SK-N-SH treated with all-trans-retinoic acid at 6 μM for 48 hours (cell line): ENCODE measurements at regions not wholly inside any gene's neighbourhood (a gene's known extent, or its start where the extent isn't known, plus 50 kb on each side); places are given as distances from the start of the nearest gene placed in this dataset.

Experiments
- ATAC-seq: fragments of 200-7000 bp; cut with Tn5 transposase; 3 replicates; pipeline ENCODE4 v1.9.1; 2020; ENCODE audit warnings: mild to moderate bottlenecking, moderate library complexity
- ARNTL ChIP-seq: fragments of 450-650 bp; formaldehyde crosslinking; IDR thresholded peaks from 2 replicates; pipeline ENCODE4 v1.5.0; 2020; ENCODE audit warnings: low read depth, mild to moderate bottlenecking, moderate library complexity, borderline replicate concordance
- BACH2 ChIP-seq: fragments of 250-450 bp; sonication (Bioruptor Pico); IDR thresholded peaks from 2 replicates; pipeline ENCODE4 v1.9.0; 2021; ENCODE audit warnings: mild to moderate bottlenecking, borderline replicate concordance
- CREB5 ChIP-seq: fragments of 250-450 bp; sonication (Bioruptor Pico); IDR thresholded peaks from 2 replicates; pipeline ENCODE4 v1.5.1; 2020; ENCODE audit warnings: low read depth, mild to moderate bottlenecking, moderate library complexity
- CSDC2 ChIP-seq: fragments of 250-450 bp; sonication (Bioruptor Pico); IDR thresholded peaks from 2 replicates; pipeline ENCODE4 v1.5.0; 2020; ENCODE audit warnings: mild to moderate bottlenecking, moderate library complexity
- CSRNP3 ChIP-seq: fragments of 250-450 bp; sonication (Bioruptor Pico); IDR thresholded peaks from 2 replicates; pipeline ENCODE4 v1.5.1; 2021; ENCODE audit warnings: mild to moderate bottlenecking, moderate library complexity
- ESRRG ChIP-seq: fragments of 250-450 bp; sonication (Bioruptor Pico); IDR thresholded peaks from 2 replicates; pipeline ENCODE4 v1.6.1; 2021; ENCODE audit warnings: mild to moderate bottlenecking
- GLIS3 ChIP-seq: fragments of 250-450 bp; sonication (Bioruptor Pico); IDR thresholded peaks from 2 replicates; pipeline ENCODE4 v1.5.0; 2020; ENCODE audit warnings: mild to moderate bottlenecking, moderate library complexity
- ISL1 ChIP-seq: fragments of 250-450 bp; sonication (Bioruptor Pico); IDR thresholded peaks from 2 replicates; pipeline ENCODE4 v2.1.2; 2022; ENCODE audit warnings: mild to moderate bottlenecking, moderate library complexity
- OSR1 ChIP-seq: fragments of 250-450 bp; sonication (Bioruptor Pico); IDR thresholded peaks from 2 replicates; pipeline ENCODE4 v1.8.0; 2022; ENCODE audit warnings: moderate library complexity, mild to moderate bottlenecking, inconsistent platforms
- PATZ1 ChIP-seq: fragments of 250-450 bp; sonication (Bioruptor Pico); IDR thresholded peaks from 2 replicates; pipeline ENCODE4 v1.8.0; 2020; ENCODE audit warnings: mild to moderate bottlenecking, moderate library complexity, borderline replicate concordance
- POU6F1 ChIP-seq: fragments of 250-450 bp; sonication (Bioruptor Pico); IDR thresholded peaks from 2 replicates; pipeline ENCODE4 v1.8.0; 2021; ENCODE audit warnings: low read depth, mild to moderate bottlenecking, moderate library complexity, borderline replicate concordance
- PPARA ChIP-seq: fragments of 250-450 bp; sonication (Bioruptor Pico); IDR thresholded peaks from 2 replicates; pipeline ENCODE4 v1.5.0; 2020; ENCODE audit warnings: mild to moderate bottlenecking, borderline replicate concordance
- RARB ChIP-seq: fragments of 250-450 bp; sonication (Bioruptor Pico); IDR thresholded peaks from 2 replicates; pipeline ENCODE4 v1.8.0; 2021; ENCODE audit warnings: mild to moderate bottlenecking, moderate library complexity
- SNAI2 ChIP-seq: fragments of 250-450 bp; sonication (Bioruptor Pico); IDR thresholded peaks from 2 replicates; pipeline ENCODE4 v1.5.0; 2020; ENCODE audit warnings: mild to moderate bottlenecking, moderate library complexity
- TSHZ2 ChIP-seq: fragments of 250-450 bp; sonication (Bioruptor Pico); IDR thresholded peaks from 2 replicates; pipeline ENCODE4 v1.5.0; 2020; ENCODE audit warnings: mild to moderate bottlenecking, moderate library complexity
- ZC3H10 ChIP-seq: fragments of 250-450 bp; sonication (Bioruptor Pico); IDR thresholded peaks from 2 replicates; pipeline ENCODE4 v1.5.1; 2021; ENCODE audit warnings: mild to moderate bottlenecking, moderate library complexity
- ZFP3 ChIP-seq: fragments of 250-450 bp; sonication (Bioruptor Pico); IDR thresholded peaks from 2 replicates; pipeline ENCODE4 v1.5.0; 2020; ENCODE audit warnings: mild to moderate bottlenecking, moderate library complexity
- ZFP30 ChIP-seq: fragments of 450-650 bp; formaldehyde crosslinking; IDR thresholded peaks from 2 replicates; pipeline ENCODE4 v1.5.0; 2022; ENCODE audit warnings: mild to moderate bottlenecking, moderate library complexity
- ZNF565 ChIP-seq: fragments of 450-650 bp; formaldehyde crosslinking; conservative IDR thresholded peaks from 2 replicates; pipeline ENCODE4 v1.5.0; 2020; ENCODE audit warnings: low read depth, mild to moderate bottlenecking, moderate library complexity
- ZNF70 ChIP-seq: fragments of 450-650 bp; formaldehyde crosslinking; IDR thresholded peaks from 2 replicates; pipeline ENCODE4 v1.5.0; 2020; ENCODE audit warnings: mild to moderate bottlenecking, moderate library complexity
- ZNF8 ChIP-seq: fragments of 450-650 bp; formaldehyde crosslinking; IDR thresholded peaks from 2 replicates; pipeline ENCODE4 v1.5.0; 2020; ENCODE audit warnings: mild to moderate bottlenecking, moderate library complexity

- TF ChIP-seq CREB5 = no peak
- TF ChIP-seq OSR1 (CRISPR knock-in tag) = no peak
- TF ChIP-seq ZNF565 (CRISPR knock-in tag) = no peak
- no peak for TF ChIP-seq ZFP3 (CRISPR knock-in tag)
- no peak for TF ChIP-seq GLIS3 (CRISPR knock-in tag)
- TF ChIP-seq SNAI2 (CRISPR knock-in tag) = no peak
- no peak for TF ChIP-seq CSRNP3 (CRISPR knock-in tag)
- no peak for TF ChIP-seq BACH2 (CRISPR knock-in tag)
- no peak for TF ChIP-seq ZNF8 (CRISPR knock-in tag)
- TF ChIP-seq PPARA (CRISPR knock-in tag) = no peak
- TF ChIP-seq ARNTL = no peak
- TF ChIP-seq ZFP30 = no peak
- no peak for TF ChIP-seq CSDC2
- no peak for TF ChIP-seq POU6F1
- no peak for TF ChIP-seq RARB (CRISPR knock-in tag)
- no peak for TF ChIP-seq ZNF70
- TF ChIP-seq, all 23 proteins: peak for 0
- no peak for ATAC-seq
These were observed 53.4 kb upstream of the SLC35B4 start for GRCh38 chr7:134370135-134370534.

- ATAC-seq = no peak
- TF ChIP-seq CSRNP3 (CRISPR knock-in tag) (no peak), ISL1 (CRISPR knock-in tag) (peak; percentile 46; the same call in 1 of the 2 replicates), ARNTL (no peak)
These were observed 52.3 kb upstream of the SLC35B4 start for GRCh38 chr7:134368851-134369544.

- TF ChIP-seq ZNF70 = no peak
- no peak for TF ChIP-seq ISL1 (CRISPR knock-in tag)
- no peak for TF ChIP-seq TSHZ2 (CRISPR knock-in tag)
- TF ChIP-seq BACH2 (CRISPR knock-in tag) = no peak
- no peak for TF ChIP-seq ZC3H10 (CRISPR knock-in tag)
- TF ChIP-seq PATZ1 (CRISPR knock-in tag) = no peak
- no peak for TF ChIP-seq ZNF8 (CRISPR knock-in tag)
- TF ChIP-seq GLIS3 (CRISPR knock-in tag) = no peak
- TF ChIP-seq RARB (CRISPR knock-in tag) = no peak
- TF ChIP-seq CSDC2 = no peak
- no peak for TF ChIP-seq ZFP3 (CRISPR knock-in tag)
- TF ChIP-seq OSR1 (CRISPR knock-in tag) = no peak
- no peak for TF ChIP-seq ESRRG (CRISPR knock-in tag)
- TF ChIP-seq CSRNP3 (CRISPR knock-in tag) = no peak
- TF ChIP-seq SNAI2 (CRISPR knock-in tag) = no peak
- no peak for TF ChIP-seq ARNTL
- TF ChIP-seq PPARA (CRISPR knock-in tag) = no peak
- TF ChIP-seq ZNF565 (CRISPR knock-in tag) = no peak
- TF ChIP-seq, all 23 proteins: peak for 0
- ATAC-seq = no peak
These were observed 51.4 kb upstream of the SLC35B4 start for GRCh38 chr7:134367956-134368749.
